OCI-M2 (cell line): ENCODE measurements at regions not wholly inside any gene's neighbourhood (a gene's known extent, or its start where the extent isn't known, plus 50 kb on each side); places are given as distances from the start of the nearest gene placed in this dataset.

Source experiments
- DNase-seq: peaks from one replicate; lab custom pipeline; 2025; ENCODE audit not compliant: unreplicated experiment; lab: John Stamatoyannopoulos, UW

DNA sequence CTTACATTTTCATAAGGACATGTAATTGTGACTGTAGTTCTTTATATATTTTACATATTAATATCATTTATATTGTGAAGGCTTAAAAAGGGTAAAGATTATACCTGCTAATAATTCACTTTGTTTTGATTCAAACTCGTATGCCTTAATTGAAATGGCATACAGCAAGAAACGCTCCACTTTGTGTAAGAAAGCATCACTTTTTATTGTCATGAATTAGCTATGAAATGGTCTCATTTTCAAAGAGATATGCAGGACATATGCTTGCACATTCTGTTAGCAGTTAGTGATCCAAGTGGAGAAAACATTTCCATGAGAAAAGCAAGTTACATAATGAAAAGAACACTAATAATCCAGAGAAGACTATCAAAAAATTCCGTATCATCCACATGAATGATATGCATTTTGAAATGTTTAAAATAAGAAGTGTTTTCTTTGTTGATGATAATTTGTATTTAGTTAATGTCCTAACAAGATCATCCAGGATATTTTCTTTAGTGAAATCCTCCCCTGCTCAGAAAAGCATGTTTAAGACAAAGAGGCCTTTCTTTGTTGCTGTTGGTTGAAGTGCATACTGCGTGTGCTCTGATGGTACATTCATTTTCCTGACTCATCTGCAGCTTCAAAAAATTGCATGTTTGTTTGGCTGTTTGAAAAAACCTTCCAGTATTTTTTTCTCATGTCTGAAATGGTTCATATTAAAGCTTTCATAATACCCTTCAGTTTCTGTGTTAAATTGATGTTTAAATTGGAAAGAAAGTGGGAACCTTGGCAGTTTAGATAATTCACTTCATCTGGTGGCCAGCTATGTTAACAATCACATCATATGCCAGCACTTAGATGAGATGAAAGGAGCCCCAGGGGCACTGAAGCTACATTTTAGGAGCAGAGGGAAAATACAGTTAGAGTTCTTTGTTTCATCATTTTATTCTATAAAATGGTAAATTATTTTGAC lies 242.2 kb downstream of the CSNK1G3 start:
- DNase-seq = no peak

DNA sequence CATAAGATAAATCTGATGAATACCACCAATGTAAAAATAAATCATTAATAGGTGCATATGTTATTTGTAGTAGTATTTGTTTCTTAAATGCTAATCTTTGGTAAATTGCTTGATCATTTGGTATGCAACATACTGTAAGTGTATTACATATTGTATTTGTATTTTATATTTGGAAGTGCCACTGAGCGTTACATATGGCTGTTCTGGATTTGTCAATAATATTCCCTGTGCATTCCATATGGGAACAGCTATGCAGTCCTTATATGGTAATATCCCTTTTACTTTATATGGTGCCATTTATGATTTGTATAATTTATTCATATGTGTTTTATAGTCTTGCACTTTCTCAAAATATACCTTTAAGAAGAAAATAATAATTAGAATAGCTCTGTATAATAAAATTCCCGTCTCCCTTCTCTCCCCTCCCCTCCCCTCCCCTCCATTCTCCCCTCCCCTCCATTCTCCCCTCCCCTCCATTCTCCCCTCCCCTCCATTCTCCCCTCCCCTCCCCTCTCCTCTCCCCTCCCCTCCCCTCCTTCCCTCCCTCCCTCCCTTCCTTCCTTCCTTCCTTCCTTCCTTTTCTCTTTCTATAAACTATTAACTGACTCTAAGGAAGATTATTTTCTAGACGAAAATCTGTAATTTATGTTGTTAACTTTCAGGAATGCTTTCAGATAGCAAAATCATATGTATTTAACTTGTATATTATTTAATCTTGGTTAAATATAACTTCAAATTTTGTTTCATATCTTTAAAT lies 241.4 kb downstream of the CSNK1G3 start:
- DNase-seq = no peak

DNA sequence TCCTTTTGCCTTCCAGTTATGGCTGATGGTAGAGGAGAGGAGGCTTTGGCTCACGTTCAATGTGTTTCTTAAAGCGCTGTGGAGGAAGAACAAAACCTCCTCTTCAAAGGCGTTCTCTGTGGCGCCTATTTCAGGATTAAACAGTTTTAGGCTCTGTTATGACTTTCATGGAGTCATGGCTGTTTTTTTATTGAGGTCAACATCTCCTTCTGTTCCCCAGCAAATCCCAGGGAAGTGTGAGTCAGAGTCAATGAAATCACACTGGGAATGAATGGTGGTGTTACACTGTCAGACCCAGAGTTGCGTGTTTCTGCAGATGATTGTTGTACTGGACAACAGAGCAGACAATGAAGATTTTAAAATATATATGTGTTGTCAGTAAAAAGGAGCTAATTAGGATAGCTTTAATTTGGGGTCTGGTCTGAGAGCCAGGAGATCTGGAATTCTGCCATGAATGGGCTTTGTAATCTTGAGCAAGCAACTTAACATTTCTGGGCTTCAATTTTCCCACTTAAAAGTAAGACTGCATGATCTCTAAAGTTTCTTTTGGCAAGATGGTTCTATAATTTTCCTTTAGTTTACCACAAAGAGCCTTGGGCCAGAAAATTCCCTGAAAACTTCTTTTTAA lies 240.7 kb downstream of the CSNK1G3 start:
- DNase-seq = no peak

DNA sequence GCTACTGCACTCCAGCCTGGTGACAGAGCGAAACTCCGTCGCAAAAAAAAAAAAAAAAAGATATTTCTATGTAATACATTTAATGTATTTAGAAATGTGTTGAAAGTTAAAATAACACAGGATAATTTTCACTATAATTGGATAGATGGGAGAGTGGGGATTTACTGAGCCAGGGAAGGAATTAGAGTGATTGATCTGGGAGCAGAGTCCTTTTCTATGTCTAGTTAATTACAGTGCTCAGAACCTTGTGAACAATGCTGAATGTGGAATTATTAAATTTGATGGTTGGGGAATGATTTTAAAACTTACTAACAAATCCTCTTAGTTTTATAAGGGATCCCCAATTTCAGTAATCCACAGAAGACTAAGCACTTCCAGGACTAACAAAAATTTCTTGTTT lies 239.7 kb downstream of the CSNK1G3 start:
- no peak for DNase-seq

GRCh38 chr5:123748239-123748638 lies 236.3 kb downstream of the CSNK1G3 start:
- no peak for DNase-seq

DNA sequence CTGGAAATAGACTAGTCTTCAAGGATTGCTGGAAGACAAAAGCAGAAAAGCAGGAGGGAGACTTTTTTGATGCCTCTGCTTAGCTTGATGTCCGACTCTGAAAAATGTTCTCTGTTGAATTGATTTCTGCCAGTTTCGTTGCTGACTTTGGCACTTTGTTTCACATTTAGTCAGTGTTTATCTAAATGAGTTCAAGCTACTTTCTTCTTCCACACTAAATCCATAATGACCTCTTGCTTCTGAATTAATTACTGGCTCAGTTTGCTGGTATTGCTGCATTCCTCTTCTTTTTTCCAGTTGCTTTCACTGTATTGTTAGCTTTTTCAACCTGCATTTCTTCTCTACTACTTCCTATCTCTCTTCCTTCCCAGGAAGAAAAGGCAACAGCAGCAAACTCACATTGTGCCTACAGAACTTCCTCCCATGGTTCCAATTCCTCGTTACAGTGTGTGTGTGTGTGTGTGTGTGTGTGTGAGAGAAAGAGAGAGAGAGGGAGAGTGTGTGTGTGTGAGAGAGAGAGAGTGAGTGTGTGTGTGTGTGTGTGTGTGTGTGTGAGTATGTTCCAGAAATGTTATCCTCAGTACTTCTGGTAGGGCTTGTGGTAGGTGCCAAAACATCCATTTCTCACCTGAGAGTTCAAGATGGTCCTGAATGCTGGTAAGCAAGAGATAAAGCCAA lies 234.8 kb downstream of the CSNK1G3 start:
- DNase-seq = no peak

GRCh38 chr5:123743990-123744583 lies 232.1 kb downstream of the CSNK1G3 start:
- DNase-seq = no peak

- DNase-seq = no peak
Observed at GRCh38 chr5:123735384-123735783, 223.4 kb downstream of the CSNK1G3 start.

DNA sequence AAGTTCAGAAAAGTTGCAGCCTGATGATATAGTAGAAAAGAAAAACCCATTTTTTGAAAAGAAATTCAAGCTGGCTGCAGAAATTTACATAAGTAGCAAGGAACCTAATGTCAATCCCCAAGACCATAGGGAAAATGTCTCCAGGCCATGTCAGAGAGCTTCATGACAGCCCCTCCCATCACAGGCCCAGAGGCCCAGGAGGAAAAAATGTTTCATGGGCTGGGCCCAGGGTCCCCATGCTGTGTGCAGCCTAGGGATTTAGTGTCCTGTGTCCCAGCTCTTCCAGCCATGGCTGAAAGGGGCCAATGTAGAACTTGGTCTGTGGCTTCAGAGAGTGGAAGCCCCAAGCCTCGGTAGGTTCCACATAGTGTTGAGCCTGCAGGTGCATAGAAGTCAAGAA lies 220.3 kb downstream of the CSNK1G3 start:
- no peak for DNase-seq

DNA sequence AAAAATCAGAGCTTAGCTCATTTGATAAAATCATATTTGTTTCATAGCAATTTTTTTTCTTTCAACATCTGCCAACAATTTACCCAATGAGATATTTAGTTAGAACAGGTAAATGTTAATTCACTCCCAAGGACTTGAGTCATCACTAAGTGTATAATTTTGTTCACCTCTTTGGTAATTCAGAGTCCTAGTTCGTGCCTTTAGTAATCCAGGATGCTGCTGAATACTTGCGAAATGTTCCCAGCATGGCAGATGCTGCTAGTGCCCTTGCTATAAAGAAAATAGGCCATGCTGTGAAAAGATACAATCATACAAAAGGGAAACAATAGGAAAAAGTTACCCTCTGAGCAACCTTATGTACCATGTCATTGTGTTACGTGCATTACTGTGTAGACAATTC lies 210.5 kb downstream of the CSNK1G3 start:
- no peak for DNase-seq

GRCh38 chr5:123721675-123722276 lies 209.8 kb downstream of the CSNK1G3 start:
- no peak for DNase-seq

GRCh38 chr5:123720955-123721354 lies 209.0 kb downstream of the CSNK1G3 start:
- no peak for DNase-seq

GRCh38 chr5:123720339-123720738 lies 208.4 kb downstream of the CSNK1G3 start:
- DNase-seq = no peak

DNA sequence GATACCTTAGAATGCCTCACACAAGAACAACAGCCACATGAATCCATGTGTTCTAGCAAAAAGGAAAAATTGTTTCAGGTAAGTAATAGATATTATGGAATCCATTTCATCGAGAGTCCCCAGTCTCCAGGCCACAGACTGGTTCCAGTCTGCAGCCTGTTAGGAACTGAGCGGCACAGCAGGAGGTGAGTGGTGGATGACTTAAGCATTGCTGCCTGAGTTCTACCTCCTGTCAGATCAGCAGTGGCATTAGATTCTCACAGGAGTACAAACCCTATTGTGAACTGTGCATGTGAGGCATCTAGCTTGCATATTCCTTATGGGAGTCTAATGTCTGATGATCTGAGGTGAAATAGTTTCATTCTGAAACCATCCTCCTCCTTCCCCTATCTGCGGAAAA lies 207.0 kb downstream of the CSNK1G3 start:
- no peak for DNase-seq

- no peak for DNase-seq
Observed at GRCh38 chr5:123718238-123718637, 206.3 kb downstream of the CSNK1G3 start.

DNA sequence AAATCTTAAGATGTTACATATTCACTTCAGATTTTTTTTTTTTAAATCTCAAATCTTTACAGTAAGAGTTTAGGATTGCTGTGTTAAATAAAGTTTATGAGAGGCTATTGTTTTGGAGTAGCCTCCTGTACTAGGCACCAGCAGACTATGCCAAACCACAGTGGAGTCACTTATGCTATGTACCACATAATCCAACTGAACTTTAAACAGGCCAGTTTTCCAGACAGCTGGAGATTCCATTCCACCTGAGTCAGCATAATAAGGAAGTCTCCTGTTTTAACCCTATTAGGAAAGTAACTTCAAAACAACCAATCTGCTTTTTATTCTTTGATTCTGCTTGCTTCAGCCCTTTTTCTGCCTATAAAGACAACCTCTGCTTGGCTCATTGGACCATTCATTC lies 205.2 kb downstream of the CSNK1G3 start:
- no peak for DNase-seq

DNA sequence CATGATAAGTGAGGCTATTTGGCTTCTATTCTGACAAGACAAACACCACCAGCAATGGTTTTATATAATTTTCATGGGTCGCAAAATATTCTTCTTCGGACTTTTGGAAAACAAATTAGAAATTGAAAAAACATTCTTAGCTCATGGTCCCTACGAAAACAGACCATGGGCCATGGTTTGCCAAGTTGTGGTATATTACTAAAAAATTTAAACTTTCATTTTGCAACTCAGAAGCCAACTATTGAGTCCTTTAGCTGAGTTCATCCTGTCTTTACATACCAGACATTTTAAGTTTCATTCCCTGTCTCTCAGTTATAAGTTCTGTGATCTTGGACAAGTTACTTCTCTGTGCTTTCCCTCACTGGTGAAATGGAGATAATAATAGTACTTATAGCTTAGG lies 198.1 kb downstream of the CSNK1G3 start:
- no peak for DNase-seq

GRCh38 chr5:123709422-123709821 lies 197.4 kb downstream of the CSNK1G3 start:
- DNase-seq = no peak

- no peak for DNase-seq
Observed at GRCh38 chr5:123708074-123708806, 196.3 kb downstream of the CSNK1G3 start.

- DNase-seq = no peak
Observed at GRCh38 chr5:123706531-123706930, 194.6 kb downstream of the CSNK1G3 start.
